Endothelial cell (in vitro differentiated cells): ENCODE measurements at regions not wholly inside any gene's neighbourhood (a gene's known extent, or its start where the extent isn't known, plus 50 kb on each side); places are given as distances from the start of the nearest gene placed in this dataset.

Source experiments
- DNase-seq: peaks from one replicate; pipeline ENCODE4 v3.0.0; 2021; ENCODE audit warnings: low spot score
- H3K27ac Mint-ChIP-seq: one replicate; pipeline ENCODE4 v1.8.0; 2021; ENCODE audit warnings: mixed read lengths, inconsistent platforms; ENCODE audit not compliant: unreplicated experiment
- H3K27me3 Mint-ChIP-seq: one replicate; pipeline ENCODE4 v1.8.0; 2021; ENCODE audit warnings: mild to moderate bottlenecking, moderate library complexity, mixed read lengths, inconsistent platforms; ENCODE audit not compliant: unreplicated experiment
- H3K36me3 Mint-ChIP-seq: one replicate; pipeline ENCODE4 v1.8.0; 2021; ENCODE audit warnings: mild to moderate bottlenecking, low read depth, mixed read lengths, inconsistent platforms; ENCODE audit not compliant: unreplicated experiment
- H3K4me1 Mint-ChIP-seq: one replicate; pipeline ENCODE4 v1.8.0; 2021; ENCODE audit warnings: mild to moderate bottlenecking, mixed read lengths, inconsistent platforms; ENCODE audit not compliant: unreplicated experiment
- H3K4me3 Mint-ChIP-seq: one replicate; pipeline ENCODE4 v1.8.0; 2021; ENCODE audit warnings: mild to moderate bottlenecking, mixed read lengths, inconsistent platforms; ENCODE audit not compliant: unreplicated experiment
- H3K9me3 Mint-ChIP-seq: one replicate; pipeline ENCODE4 v1.8.0; 2021; ENCODE audit warnings: mixed read lengths, inconsistent platforms; ENCODE audit not compliant: unreplicated experiment
- TF ChIP-seq, protein P1 (sequence below): fragments of 200-600 bp; sonication (generic); IDR thresholded peaks from one replicate; pipeline ENCODE4 v1.5.0; 2021; ENCODE audit warnings: antibody characterized with exemption; ENCODE audit not compliant: unreplicated experiment

DNA sequence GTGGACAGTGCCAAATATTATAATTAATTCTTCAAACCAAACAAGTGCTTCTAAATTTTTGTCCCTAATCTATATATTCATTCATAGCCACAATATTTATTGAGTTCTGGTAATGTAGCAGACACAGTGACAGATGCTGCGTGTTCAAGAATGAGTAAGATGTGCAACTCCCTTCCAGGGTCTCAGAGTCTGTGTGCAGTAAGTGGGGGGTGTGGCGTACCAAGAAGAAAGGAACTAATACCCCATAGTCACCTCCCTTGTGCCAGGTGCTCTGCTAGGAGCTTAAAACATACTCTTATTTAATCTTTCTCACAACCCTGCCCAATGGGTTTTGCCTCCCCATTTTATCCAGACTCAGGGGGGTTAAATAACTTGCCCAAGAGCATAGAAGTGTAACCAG is 358.7 kb downstream of the BARHL2 start:
- no peaks in the 10 kb centered on the region for H3K27me3 Mint-ChIP-seq
- TF ChIP-seq, protein P1, sequence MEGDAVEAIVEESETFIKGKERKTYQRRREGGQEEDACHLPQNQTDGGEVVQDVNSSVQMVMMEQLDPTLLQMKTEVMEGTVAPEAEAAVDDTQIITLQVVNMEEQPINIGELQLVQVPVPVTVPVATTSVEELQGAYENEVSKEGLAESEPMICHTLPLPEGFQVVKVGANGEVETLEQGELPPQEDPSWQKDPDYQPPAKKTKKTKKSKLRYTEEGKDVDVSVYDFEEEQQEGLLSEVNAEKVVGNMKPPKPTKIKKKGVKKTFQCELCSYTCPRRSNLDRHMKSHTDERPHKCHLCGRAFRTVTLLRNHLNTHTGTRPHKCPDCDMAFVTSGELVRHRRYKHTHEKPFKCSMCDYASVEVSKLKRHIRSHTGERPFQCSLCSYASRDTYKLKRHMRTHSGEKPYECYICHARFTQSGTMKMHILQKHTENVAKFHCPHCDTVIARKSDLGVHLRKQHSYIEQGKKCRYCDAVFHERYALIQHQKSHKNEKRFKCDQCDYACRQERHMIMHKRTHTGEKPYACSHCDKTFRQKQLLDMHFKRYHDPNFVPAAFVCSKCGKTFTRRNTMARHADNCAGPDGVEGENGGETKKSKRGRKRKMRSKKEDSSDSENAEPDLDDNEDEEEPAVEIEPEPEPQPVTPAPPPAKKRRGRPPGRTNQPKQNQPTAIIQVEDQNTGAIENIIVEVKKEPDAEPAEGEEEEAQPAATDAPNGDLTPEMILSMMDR: no peak
- H3K4me3 Mint-ChIP-seq: no peak overlapping the region
- no peak overlapping the region for H3K27ac Mint-ChIP-seq
- no peaks in the 10 kb centered on the region for H3K36me3 Mint-ChIP-seq
- no peak for DNase-seq
- H3K9me3 Mint-ChIP-seq: no peaks in the 10 kb centered on the region
- H3K4me1 Mint-ChIP-seq: no peaks in the 10 kb centered on the region

DNA sequence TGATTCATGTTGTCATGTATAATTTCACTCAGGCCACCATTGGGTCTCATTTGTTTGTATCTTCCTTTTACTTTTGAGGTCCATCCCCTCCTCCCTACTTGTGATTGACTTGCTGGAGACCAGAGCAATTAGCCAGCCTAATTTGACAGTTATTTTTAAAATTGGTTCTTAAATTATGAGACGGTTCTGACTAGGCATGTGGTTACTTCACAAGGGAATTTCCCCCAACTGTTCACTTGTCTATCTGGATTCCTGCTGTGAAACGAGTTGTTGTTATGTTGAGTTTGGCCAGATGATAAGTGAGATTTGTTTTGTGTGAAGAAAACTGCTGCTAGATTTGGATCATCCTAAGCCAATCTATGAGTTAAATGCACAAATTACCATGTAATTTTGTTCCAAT is 359.1 kb downstream of the BARHL2 start:
- no peak overlapping the region for H3K27ac Mint-ChIP-seq
- TF ChIP-seq, protein P1: no peak
- no peak overlapping the region for H3K4me3 Mint-ChIP-seq

DNA sequence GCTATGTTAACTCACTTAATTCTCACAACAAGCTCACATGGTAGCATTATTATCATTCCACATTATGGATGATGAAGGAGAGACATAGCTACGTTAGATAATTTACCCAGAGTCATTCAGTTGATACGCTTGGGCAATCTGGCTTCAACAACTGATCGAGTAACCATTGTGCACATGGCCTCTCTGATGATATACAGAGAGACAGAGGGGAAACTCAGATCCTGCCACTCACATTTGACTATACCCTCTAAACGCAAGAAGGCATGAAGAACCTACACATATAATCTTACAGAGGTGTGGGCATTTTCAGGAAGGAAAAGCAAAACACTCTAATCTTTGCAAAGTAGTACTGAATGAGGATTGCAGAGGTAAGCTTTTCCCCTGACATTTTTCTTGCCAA is 360.1 kb downstream of the BARHL2 start:
- DNase-seq: no peak
- Mint-ChIP-seq H3K27me3 (no peaks in the 10 kb centered on the region), H3K9me3 (no peaks in the 10 kb centered on the region), H3K4me1 (no peaks in the 10 kb centered on the region), H3K36me3 (no peaks in the 10 kb centered on the region), H3K4me3 (no peak overlapping the region), H3K27ac (no peak overlapping the region)
- TF ChIP-seq, protein P1: no peak

More for the DNA sequence above, 359.1 kb downstream of the BARHL2 start:
- Mint-ChIP-seq H3K4me1 (no peaks in the 10 kb centered on the region), H3K9me3 (no peaks in the 10 kb centered on the region), H3K36me3 (no peaks in the 10 kb centered on the region), H3K27me3 (no peaks in the 10 kb centered on the region)
- no peak for DNase-seq

DNA sequence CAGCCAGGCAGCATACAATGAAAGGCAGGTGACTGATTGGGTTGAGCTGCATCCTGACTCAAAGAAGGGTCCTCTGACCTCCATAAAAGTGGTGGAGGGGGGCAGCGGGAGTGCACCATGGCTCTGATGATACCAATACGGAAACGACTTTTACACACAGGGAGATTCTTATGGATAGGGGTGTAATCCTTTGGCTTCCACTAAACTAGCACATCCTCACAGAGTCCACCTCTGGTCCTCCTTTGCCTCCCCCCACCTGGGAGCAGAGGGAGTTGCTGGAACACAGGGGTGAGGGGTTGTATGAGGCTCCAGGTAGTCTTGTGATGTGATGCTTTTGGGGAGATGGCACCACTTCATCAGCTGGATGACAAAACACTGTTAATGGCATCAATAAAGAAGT is 361.0 kb downstream of the BARHL2 start:
- DNase-seq: no peak
- Mint-ChIP-seq H3K36me3 (no peaks in the 10 kb centered on the region), H3K4me1 (no peaks in the 10 kb centered on the region), H3K27me3 (no peaks in the 10 kb centered on the region), H3K27ac (no peak overlapping the region), H3K9me3 (no peaks in the 10 kb centered on the region), H3K4me3 (no peak overlapping the region)
- TF ChIP-seq, protein P1: no peak

GRCh38 chr1:90354704-90355103 is 359.8 kb downstream of the ZNF326 start:
- Mint-ChIP-seq H3K9me3 (no peaks in the 10 kb centered on the region), H3K27ac (no peak overlapping the region), H3K4me1 (no peaks in the 10 kb centered on the region), H3K27me3 (no peaks in the 10 kb centered on the region), H3K4me3 (no peak overlapping the region), H3K36me3 (no peaks in the 10 kb centered on the region)
- no peak for DNase-seq
- TF ChIP-seq, protein P1: no peak
